ENCODE measurements at regions not wholly inside any gene's neighbourhood (a gene's known extent, or its start where the extent isn't known, plus 50 kb on each side); places are given as distances from the start of the nearest gene placed in this dataset.

- no peak for TF ChIP-seq CTCF (IDR thresholded peaks at IDR 0.05)
- no peak for TF ChIP-seq POLR2A (IDR thresholded peaks at IDR 0.05)
- no peak for TF ChIP-seq POLR2AphosphoS5 (IDR thresholded peaks at IDR 0.05)
Measured at GRCh38 chr3:71961891-71962290, 176.9 kb upstream of the PROK2 start.
